Tibial nerve (tissue), 4 donors: ENCODE measurements at regions not wholly inside any gene's neighbourhood (a gene's known extent, or its start where the extent isn't known, plus 50 kb on each side); places are given as distances from the start of the nearest gene placed in this dataset.
"Not testable (repeated sequence)": the region's sequence is repeated elsewhere in the genome, so short reads cannot be mapped to it uniquely, and the experiment has no call there.

Source experiments
- DNase-seq, 2 donors: peaks; one replicate each; pipeline ENCODE4 v3.0.0-alpha.2; 2019; ENCODE audit warnings: low spot score in 2 of 2
- H3K27ac ChIP-seq, 4 donors: fragments of 200-600 bp; sonication (generic) in 3 of 4; one replicate each; pipeline ENCODE4 v1.5.1; 2017 to 2019; ENCODE audit warnings: mild to moderate bottlenecking in 1 of 4
- H3K27me3 ChIP-seq, 2 donors: fragments of 200-600 bp; sonication (generic) in 1 of 2; one replicate each; pipeline versions ENCODE4 v1.5.1 to v1.6.0; 2017 to 2019
- H3K36me3 ChIP-seq, 3 donors: fragments of 200-600 bp; sonication (generic); one replicate each; pipeline ENCODE4 v1.5.1; 2018 to 2019
- H3K4me1 ChIP-seq, 4 donors: fragments of 200-600 bp; sonication (generic) in 3 of 4; one replicate each; pipeline ENCODE4 v1.5.1; 2017 to 2019
- H3K4me3 ChIP-seq, 4 donors: fragments of 200-600 bp; sonication (generic) in 3 of 4; one replicate each; pipeline ENCODE4 v1.5.1; 2017 to 2019; ENCODE audit warnings: mild to moderate bottlenecking in 1 of 4, moderate library complexity in 1 of 4
- H3K9me3 ChIP-seq, 4 donors: fragments of 200-600 bp; sonication (generic) in 3 of 4; one replicate each; pipeline ENCODE4 v1.5.1; 2017 to 2019
- EP300 ChIP-seq, 2 donors: sonication (generic); formaldehyde crosslinking; IDR thresholded peaks; one replicate each; pipeline ENCODE4 v1.6.1; 2017; ENCODE audit warnings: antibody characterized with exemption in 2 of 2, mild to moderate bottlenecking in 1 of 2
- POLR2A ChIP-seq, 2 donors: fragments of 450-650 bp; IDR thresholded peaks; one replicate each; pipeline ENCODE4 v1.6.1; 2017; ENCODE audit warnings: antibody characterized with exemption in 2 of 2, mild to moderate bottlenecking in 2 of 2, moderate library complexity in 2 of 2
- WGBS, 2 donors: methylation state at CpG; one replicate each; pipeline ENCODE4 v1.1.5; 2018; 5-methylcytosine and 5-hydroxymethylcytosine counted together
- TF ChIP-seq, protein P1 (sequence below), 5 experiments: fragments of 200-600 bp in 3 of 5; fragments of 450-650 bp in 2 of 5; sonication (generic) in 3 of 5; IDR thresholded peaks; one replicate each; pipeline ENCODE4 v1.5.1; 2016 to 2019; ENCODE audit warnings: antibody characterized with exemption in 5 of 5, mild to moderate bottlenecking in 3 of 5, moderate library complexity in 2 of 5

DNA sequence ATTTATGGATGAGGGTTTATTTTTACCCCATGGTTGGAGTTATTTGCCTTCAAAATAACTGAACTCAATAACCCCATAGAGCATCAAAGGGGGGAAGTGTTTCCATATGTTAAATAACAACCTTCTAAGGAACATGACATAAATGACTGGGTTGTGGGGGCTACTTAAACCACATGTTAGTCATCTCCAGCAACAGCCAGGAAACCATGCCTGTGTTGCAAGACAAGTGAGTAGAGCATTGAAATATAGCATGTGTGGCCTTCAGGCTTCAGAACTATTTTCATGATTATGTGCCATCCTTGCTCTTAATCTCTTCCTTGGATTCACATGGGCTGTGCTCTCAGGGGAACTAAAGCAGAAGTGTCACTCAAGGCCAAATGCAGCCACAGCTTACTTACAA is 431.2 kb downstream of the AGTPBP1 start:
- Histone ChIP-seq H3K4me1 (no peaks in the 10 kb centered on the region), H3K4me3 (no peak overlapping the region), H3K36me3 (no peaks in the 10 kb centered on the region), H3K9me3 (peaks cover 0 to 11% (median 0%) of the 10 kb centered on the region in 4 donors), H3K27ac (no peak overlapping the region), H3K27me3 (no peaks in the 10 kb centered on the region)
- TF ChIP-seq POLR2A (IDR thresholded peaks at IDR 0.05), result no peak
- no peak for TF ChIP-seq EP300 (IDR thresholded peaks at IDR 0.05)
- TF ChIP-seq, protein P1, sequence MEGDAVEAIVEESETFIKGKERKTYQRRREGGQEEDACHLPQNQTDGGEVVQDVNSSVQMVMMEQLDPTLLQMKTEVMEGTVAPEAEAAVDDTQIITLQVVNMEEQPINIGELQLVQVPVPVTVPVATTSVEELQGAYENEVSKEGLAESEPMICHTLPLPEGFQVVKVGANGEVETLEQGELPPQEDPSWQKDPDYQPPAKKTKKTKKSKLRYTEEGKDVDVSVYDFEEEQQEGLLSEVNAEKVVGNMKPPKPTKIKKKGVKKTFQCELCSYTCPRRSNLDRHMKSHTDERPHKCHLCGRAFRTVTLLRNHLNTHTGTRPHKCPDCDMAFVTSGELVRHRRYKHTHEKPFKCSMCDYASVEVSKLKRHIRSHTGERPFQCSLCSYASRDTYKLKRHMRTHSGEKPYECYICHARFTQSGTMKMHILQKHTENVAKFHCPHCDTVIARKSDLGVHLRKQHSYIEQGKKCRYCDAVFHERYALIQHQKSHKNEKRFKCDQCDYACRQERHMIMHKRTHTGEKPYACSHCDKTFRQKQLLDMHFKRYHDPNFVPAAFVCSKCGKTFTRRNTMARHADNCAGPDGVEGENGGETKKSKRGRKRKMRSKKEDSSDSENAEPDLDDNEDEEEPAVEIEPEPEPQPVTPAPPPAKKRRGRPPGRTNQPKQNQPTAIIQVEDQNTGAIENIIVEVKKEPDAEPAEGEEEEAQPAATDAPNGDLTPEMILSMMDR (IDR thresholded peaks at IDR 0.05), result no peak
- DNase-seq, result no peak

DNA sequence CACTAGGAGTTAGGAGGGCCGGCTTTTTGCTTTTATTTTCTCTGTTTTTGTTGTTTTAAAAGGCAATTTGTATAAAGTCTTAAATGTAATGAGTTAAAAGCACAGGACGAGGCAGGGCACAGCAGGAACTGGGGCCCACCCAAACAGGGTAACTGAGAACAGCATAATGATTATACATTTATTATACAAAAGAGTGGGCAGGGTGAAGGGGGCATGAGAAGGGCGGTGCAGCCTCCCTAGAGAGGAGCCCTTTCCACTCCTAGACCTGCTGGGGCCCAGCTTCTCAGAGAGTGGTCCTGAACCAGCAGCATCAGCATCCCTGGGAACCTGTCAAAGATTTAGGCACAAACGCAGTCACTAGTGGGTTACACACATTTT is 438.0 kb downstream of the AGTPBP1 start:
- Histone ChIP-seq H3K27ac (no peak overlapping the region), H3K4me3 (no peak overlapping the region), H3K9me3 (no peaks in the 10 kb centered on the region), H3K27me3 (no peaks in the 10 kb centered on the region), H3K4me1 (no peaks in the 10 kb centered on the region), H3K36me3 (no peaks in the 10 kb centered on the region)
- WGBS, 2 donors, result 54 to 60% methylated on average over 4 of the region's 4 CpGs
- TF ChIP-seq, protein P1 (IDR thresholded peaks at IDR 0.05), result no peak
- TF ChIP-seq POLR2A (IDR thresholded peaks at IDR 0.05) (no peak), EP300 (IDR thresholded peaks at IDR 0.05) (no peak)
- DNase-seq, result no peak

DNA sequence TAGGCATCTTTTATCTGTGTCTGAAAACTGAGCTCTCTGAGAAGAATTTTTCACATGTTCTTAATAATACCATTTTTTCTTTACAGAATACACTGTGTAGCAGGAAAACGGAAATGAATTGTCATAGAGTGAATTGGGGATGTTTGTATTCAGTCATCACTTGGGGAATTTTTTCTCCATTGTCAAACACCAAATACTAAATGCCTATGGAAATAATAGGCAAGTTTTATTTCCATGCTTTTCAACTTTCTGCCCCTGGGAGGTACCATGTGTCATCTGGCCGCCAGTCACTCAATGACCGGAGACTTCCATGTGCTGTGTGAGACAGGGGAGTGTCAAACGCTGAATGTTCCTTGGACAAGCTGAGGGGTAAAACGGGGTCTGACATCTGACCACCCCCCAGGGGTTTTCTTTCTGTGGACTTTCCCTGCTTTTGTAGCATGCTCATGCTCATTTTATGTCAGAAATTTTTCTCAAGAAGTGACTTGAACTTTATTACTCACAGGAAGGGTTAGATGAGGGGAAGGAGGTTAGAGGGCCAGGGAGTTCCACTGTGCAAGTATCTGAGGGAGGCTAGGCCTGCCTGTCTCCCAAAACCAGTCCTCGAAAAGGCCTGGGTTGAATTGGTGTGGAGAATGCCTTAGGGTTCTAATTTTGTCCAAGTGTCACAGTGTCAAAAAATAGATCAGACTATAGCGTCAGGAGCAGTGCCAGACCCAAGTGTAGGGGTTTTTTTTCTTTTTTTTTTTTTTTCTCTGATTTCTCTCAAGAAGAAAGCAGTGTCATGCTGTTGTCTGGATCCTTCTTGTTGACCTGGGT is 438.6 kb downstream of the AGTPBP1 start:
- no peak for DNase-seq
- Histone ChIP-seq H3K27ac (no peak overlapping the region), H3K36me3 (no peaks in the 10 kb centered on the region), H3K27me3 (no peaks in the 10 kb centered on the region), H3K4me1 (no peaks in the 10 kb centered on the region), H3K9me3 (peaks cover 0 to 2% (median 0%) of the 10 kb centered on the region in 4 donors), H3K4me3 (no peak overlapping the region)
- no peak for TF ChIP-seq POLR2A (IDR thresholded peaks at IDR 0.05)
- no peak for TF ChIP-seq EP300 (IDR thresholded peaks at IDR 0.05)
- TF ChIP-seq, protein P1 (IDR thresholded peaks at IDR 0.05), result no peak
- WGBS, 2 donors, result 37% methylated on average over 7 of the region's 7 CpGs

DNA sequence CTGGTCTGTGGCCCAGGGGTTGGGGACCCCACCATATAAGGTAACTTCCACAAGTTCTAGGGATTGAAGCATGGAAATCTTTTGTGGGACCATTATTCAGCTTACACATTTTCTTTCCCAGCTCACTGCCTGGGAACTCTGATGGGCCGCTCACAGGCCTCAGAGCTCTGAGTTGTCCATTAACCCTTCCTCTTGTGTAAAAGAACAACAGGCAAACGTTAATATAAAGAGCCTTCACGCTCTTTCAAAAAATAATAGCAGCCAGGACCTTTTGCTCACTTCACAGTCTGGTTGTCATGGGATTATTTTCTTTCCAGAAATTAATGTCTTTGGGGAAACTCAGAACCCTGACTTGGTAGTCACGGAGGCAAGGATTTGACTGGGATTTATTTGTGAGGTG is 443.3 kb downstream of the AGTPBP1 start:
- TF ChIP-seq, protein P1 (IDR thresholded peaks at IDR 0.05), result no peak
- TF ChIP-seq EP300 (IDR thresholded peaks at IDR 0.05), result no peak
- TF ChIP-seq POLR2A (IDR thresholded peaks at IDR 0.05), result no peak
- Histone ChIP-seq H3K4me3 (no peak overlapping the region), H3K9me3 (peaks cover 0 to 8% (median 0%) of the 10 kb centered on the region in 4 donors), H3K36me3 (no peaks in the 10 kb centered on the region), H3K27me3 (no peaks in the 10 kb centered on the region), H3K27ac (no peak overlapping the region), H3K4me1 (no peaks in the 10 kb centered on the region)
- DNase-seq, result no peak
- 71 to 78% methylated on average over 4 of the region's 4 CpGs for WGBS, 2 donors

DNA sequence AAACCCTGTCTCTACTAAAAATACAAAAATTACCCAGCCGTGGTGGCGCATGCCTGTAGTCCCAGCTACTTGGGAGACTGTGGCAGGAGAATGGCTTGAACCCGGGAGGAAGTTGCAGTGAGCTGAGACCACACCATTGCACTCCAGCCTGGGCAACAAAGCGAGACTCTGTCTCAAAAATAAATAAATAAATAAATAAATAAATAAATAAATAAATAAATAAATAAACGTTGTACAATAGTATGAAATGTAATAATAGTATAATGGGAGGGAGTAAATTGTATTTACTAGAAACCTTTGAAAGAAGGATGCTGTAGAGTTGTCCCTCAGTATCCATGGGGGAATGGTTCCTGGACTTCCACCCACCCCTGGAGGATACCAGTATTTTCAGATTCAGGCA is 446.5 kb downstream of the AGTPBP1 start:
- not testable (repeated sequence) for H3K4me3 ChIP-seq, H3K36me3 ChIP-seq, H3K27me3 ChIP-seq, H3K4me1 ChIP-seq, H3K9me3 ChIP-seq, DNase-seq, H3K27ac ChIP-seq
- 87 to 92% methylated on average over 4 to 5 of the region's 5 CpGs for WGBS, 2 donors
